GM23338 (cell line): ENCODE measurements at regions not wholly inside any gene's neighbourhood (a gene's known extent, or its start where the extent isn't known, plus 50 kb on each side); places are given as distances from the start of the nearest gene placed in this dataset.

Experiments
- ATAC-seq: fragments of 200-7000 bp; cut with Tn5 transposase; 3 replicates; pipeline ENCODE4 v1.9.1; 2020
- DNase-seq: peaks from one replicate; pipeline ENCODE4 v3.0.0-alpha.2; 2015; ENCODE audit warnings: low spot score
- H2AFZ ChIP-seq: fragments of 200-600 bp; sonication (generic); 2 replicates; pipeline ENCODE4 v1.8.0; 2016; ENCODE audit warnings: antibody characterized with exemption, mild to moderate bottlenecking, moderate library complexity
- H3F3A ChIP-seq: fragments of 200-600 bp; sonication (generic); replicated peaks from 2 replicates; pipeline ENCODE4 v1.8.0; 2017; ENCODE audit warnings: antibody characterized with exemption, mixed run types, low read depth
- H3K27ac ChIP-seq: fragments of 200-600 bp; sonication (generic); 2 replicates; pipeline ENCODE4 v1.6.1; 2016; ENCODE audit warnings: low read depth
- H3K27me3 ChIP-seq: fragments of 200-600 bp; sonication (generic); 2 replicates; pipeline ENCODE4 v1.8.0; 2016; ENCODE audit warnings: mild to moderate bottlenecking, mixed run types, moderate library complexity; ENCODE audit not compliant: insufficient read depth
- H3K36me3 ChIP-seq: fragments of 200-600 bp; sonication (generic); 2 replicates; pipeline ENCODE4 v1.8.0; 2016; ENCODE audit warnings: mild to moderate bottlenecking; ENCODE audit not compliant: insufficient read depth
- H3K4me1 ChIP-seq: fragments of 200-600 bp; sonication (generic); 2 replicates; pipeline ENCODE4 v1.8.0; 2016; ENCODE audit warnings: mild to moderate bottlenecking, moderate library complexity; ENCODE audit not compliant: insufficient read depth
- H3K4me2 ChIP-seq: fragments of 200-600 bp; sonication (generic); 2 replicates; pipeline ENCODE4 v1.7.1; 2017; ENCODE audit warnings: mixed run types
- H3K4me3 ChIP-seq: fragments of 200-600 bp; sonication (generic); 2 replicates; pipeline ENCODE4 v1.6.1; 2016; ENCODE audit warnings: mixed run types
- H3K79me2 ChIP-seq: fragments of 200-600 bp; sonication (generic); replicated peaks from 2 replicates; pipeline ENCODE4 v1.8.0; 2017; ENCODE audit warnings: mild to moderate bottlenecking; ENCODE audit not compliant: insufficient read depth
- H3K9me2 ChIP-seq: fragments of 200-600 bp; sonication (generic); 2 replicates; pipeline ENCODE4 v1.8.0; 2017; ENCODE audit not compliant: insufficient read depth
- H4K20me1 ChIP-seq: fragments of 200-600 bp; sonication (generic); replicated peaks from 2 replicates; pipeline ENCODE4 v1.8.0; 2017; ENCODE audit warnings: mild to moderate bottlenecking; ENCODE audit not compliant: insufficient read depth
- H3K27ac Mint-ChIP-seq: 2 replicates; pipeline ENCODE4 v1.8.0; 2020; ENCODE audit warnings: inconsistent platforms, mild to moderate bottlenecking, moderate library complexity, mixed read lengths
- H3K27me3 Mint-ChIP-seq: 3 replicates; pipeline ENCODE4 v1.8.0; 2022; ENCODE audit warnings: low read depth, mild to moderate bottlenecking, moderate library complexity, mixed read lengths, inconsistent platforms; ENCODE audit not compliant: insufficient read depth, poor library complexity
- H3K36me3 Mint-ChIP-seq: 3 replicates; pipeline ENCODE4 v1.8.0; 2021; ENCODE audit warnings: low read depth, mild to moderate bottlenecking, inconsistent platforms, moderate library complexity, mixed read lengths
- H3K4me1 Mint-ChIP-seq: 3 replicates; pipeline ENCODE4 v1.8.0; 2020; ENCODE audit warnings: mild to moderate bottlenecking, inconsistent platforms, mixed read lengths
- H3K4me3 Mint-ChIP-seq: 3 replicates; pipeline ENCODE4 v1.8.0; 2021; ENCODE audit warnings: moderate library complexity, mild to moderate bottlenecking, inconsistent platforms, mixed read lengths
- H3K9me3 Mint-ChIP-seq: 3 replicates; pipeline ENCODE4 v1.8.0; 2020; ENCODE audit warnings: moderate library complexity, mild to moderate bottlenecking, inconsistent platforms, mixed read lengths
- EZH2 ChIP-seq: fragments of 200-600 bp; sonication (generic); IDR thresholded peaks from one replicate; pipeline ENCODE4 v1.8.0; 2017; ENCODE audit warnings: antibody characterized with exemption, mild to moderate bottlenecking, low read depth; ENCODE audit not compliant: unreplicated experiment
- EZH2phosphoT487 ChIP-seq: fragments of 200-600 bp; sonication (generic); IDR thresholded peaks from one replicate; pipeline ENCODE4 v1.8.1; 2018; ENCODE audit warnings: antibody characterized with exemption; ENCODE audit not compliant: unreplicated experiment
- JUNB ChIP-seq: IDR thresholded peaks from one replicate; pipeline ENCODE4 v1.6.1; 2016; ENCODE audit warnings: antibody characterized with exemption; ENCODE audit not compliant: unreplicated experiment
- NANOG ChIP-seq: IDR thresholded peaks from 2 replicates; pipeline ENCODE4 v1.6.1; 2016; ENCODE audit warnings: antibody characterized with exemption, borderline replicate concordance
- REST ChIP-seq: IDR thresholded peaks from one replicate; pipeline ENCODE4 v1.6.1; 2018; ENCODE audit warnings: antibody characterized with exemption; ENCODE audit not compliant: unreplicated experiment
- ZNF462 ChIP-seq: fragments of 250-450 bp; sonication (Bioruptor Pico); IDR thresholded peaks from 2 replicates; pipeline ENCODE4 v1.5.0; 2020; ENCODE audit warnings: mild to moderate bottlenecking, moderate library complexity

DNA sequence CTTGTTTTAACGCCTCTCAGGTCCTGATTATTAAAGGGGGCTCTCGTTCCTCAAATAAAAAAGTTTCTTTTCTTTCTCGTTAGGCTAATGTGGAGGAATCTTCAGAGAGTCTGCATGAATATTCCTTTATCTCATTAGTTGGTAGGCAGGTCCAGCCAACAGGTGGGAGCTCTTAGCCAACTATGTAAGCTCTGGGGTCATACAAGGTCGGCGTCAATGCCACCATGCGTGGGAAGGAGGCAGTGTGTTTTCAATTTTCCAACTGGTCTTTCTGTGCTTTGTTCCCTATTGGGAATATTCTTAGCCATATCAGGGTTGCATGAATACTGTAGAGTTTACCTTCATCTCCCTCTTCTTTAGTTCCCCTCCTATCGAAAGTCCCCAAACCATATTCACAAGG lies 118.5 kb upstream of the SVIL start:
- Histone ChIP-seq H3K4me1 (peaks cover 13% of the 10 kb centered on the region), H3K27me3 (no peaks in the 10 kb centered on the region), H3K36me3 (no peaks in the 10 kb centered on the region), H3K79me2 (no peaks in the 10 kb centered on the region), H3K4me2 (no peak overlapping the region), H3F3A (no peaks in the 10 kb centered on the region), H3K4me3 (no peak overlapping the region), H4K20me1 (no peaks in the 10 kb centered on the region), H3K9me2 (0 out of 2 replicates have a peak, but pooled peaks cover 9% of the 10 kb centered on the region), H2AFZ (no peak overlapping the region), H3K27ac (no peak overlapping the region)
- Mint-ChIP-seq H3K27me3 (peaks cover 2% of the 10 kb centered on the region), H3K36me3 (no peaks in the 10 kb centered on the region), H3K4me3 (no peak overlapping the region), H3K9me3 (no peaks in the 10 kb centered on the region), H3K27ac (no peak overlapping the region), H3K4me1 (peaks cover 23% of the 10 kb centered on the region)
- ATAC-seq: no peak
- no peak for DNase-seq
- no peak for TF ChIP-seq REST
- no peak for TF ChIP-seq EZH2phosphoT487
- no peak for TF ChIP-seq EZH2
- no peak for TF ChIP-seq NANOG
- TF ChIP-seq ZNF462 (CRISPR knock-in tag): no peak
- TF ChIP-seq JUNB: no peak
